Adrenal gland (tissue), 5 donors: ENCODE measurements at regions not wholly inside any gene's neighbourhood (a gene's known extent, or its start where the extent isn't known, plus 50 kb on each side); places are given as distances from the start of the nearest gene placed in this dataset.

ENCODE experiments used
- POLR2A ChIP-seq, 2 donors: fragments of 450-650 bp; IDR thresholded peaks; one replicate each; pipeline ENCODE4 v1.6.1; 2017; ENCODE audit warnings: antibody characterized with exemption in 2 of 2, mild to moderate bottlenecking in 2 of 2, moderate library complexity in 1 of 2
- TF ChIP-seq, protein P1 (sequence below), 6 experiments: fragments of 450-650 bp in 4 of 6; fragments of 200-600 bp in 2 of 6; sonication (generic) in 1 of 6; IDR thresholded peaks; 1 replicate in 5 of 6; 2 replicates in 1 of 6; pipeline versions ENCODE4 v1.5.1 to v1.8.0; 2016 to 2021; ENCODE audit warnings: antibody characterized with exemption in 6 of 6, mild to moderate bottlenecking in 2 of 6, moderate library complexity in 1 of 6
- donor health status: DM: no; HTN: no; CAD: no.

DNA sequence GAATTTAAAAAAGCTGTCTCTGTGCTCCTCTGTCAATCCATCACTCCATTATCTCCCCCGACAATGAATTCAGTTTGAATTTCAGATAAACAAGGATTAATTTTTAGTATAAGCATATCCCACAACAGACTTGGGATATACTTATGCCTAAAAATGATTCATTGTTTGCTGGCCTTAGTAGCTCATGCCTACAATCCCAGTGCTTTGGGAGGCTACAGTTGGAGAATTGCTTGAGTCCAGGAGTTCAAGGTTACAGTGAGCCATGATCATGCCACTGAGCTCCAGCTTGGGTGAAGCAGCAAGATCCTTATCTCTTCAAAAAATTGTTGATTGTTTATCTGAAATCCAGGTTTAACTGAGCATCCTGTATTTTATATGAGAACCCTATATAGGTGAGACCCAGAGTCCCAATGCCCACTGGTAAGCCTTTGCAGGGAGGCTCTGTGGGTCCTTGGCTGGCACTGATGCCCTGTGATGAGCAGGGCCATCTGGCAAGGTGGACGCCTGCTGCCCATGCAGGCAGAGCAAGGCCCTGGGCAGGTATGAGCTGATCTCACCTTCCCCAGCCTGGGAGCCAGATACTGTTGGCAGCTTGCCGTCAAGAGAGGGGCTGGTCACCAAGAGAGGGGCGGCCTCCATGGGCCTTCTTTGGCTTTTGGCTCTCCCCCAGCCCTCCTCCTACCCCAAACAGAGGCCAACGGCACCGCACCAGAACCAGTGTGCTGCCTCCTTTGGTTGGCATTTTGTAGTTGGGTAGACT is 158.7 kb downstream of the SEC14L1 start:
- TF ChIP-seq, protein P1, sequence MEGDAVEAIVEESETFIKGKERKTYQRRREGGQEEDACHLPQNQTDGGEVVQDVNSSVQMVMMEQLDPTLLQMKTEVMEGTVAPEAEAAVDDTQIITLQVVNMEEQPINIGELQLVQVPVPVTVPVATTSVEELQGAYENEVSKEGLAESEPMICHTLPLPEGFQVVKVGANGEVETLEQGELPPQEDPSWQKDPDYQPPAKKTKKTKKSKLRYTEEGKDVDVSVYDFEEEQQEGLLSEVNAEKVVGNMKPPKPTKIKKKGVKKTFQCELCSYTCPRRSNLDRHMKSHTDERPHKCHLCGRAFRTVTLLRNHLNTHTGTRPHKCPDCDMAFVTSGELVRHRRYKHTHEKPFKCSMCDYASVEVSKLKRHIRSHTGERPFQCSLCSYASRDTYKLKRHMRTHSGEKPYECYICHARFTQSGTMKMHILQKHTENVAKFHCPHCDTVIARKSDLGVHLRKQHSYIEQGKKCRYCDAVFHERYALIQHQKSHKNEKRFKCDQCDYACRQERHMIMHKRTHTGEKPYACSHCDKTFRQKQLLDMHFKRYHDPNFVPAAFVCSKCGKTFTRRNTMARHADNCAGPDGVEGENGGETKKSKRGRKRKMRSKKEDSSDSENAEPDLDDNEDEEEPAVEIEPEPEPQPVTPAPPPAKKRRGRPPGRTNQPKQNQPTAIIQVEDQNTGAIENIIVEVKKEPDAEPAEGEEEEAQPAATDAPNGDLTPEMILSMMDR (IDR thresholded peaks at IDR 0.05): no peak
- TF ChIP-seq POLR2A (IDR thresholded peaks at IDR 0.05): no peak
